ENCODE measurements at regions not wholly inside any gene's neighbourhood (a gene's known extent, or its start where the extent isn't known, plus 50 kb on each side); places are given as distances from the start of the nearest gene placed in this dataset.

GRCh38 chr5:40410231-40410861 is 269.4 kb upstream of the PTGER4 start:
- H3K4me3 ChIP-seq, result no peak overlapping the region
- ATAC-seq (peak in 1 of 2 experiments; percentile 29; a peak in 1 of 6 replicates), FAIRE-seq (no peak), DNase-seq (ENCODE audit: low read depth in 1 of 2, low spot score in 1 of 2) (no peak)
- H3K9me3 ChIP-seq, result no peaks in the 10 kb centered on the region
- 64% methylated on average over 9 of the region's 9 CpGs for WGBS (ENCODE audit: missing lambda C conversion rate)
- ChIA-PET POLR2A (no interaction called here), CTCF (interaction anchor here (1.2 kb wide), 1 partner anchor 8 kb away, joined by 3 read pairs; no protein-coding TSS in a partner anchor)
- no peak overlapping the region for H3K27ac ChIP-seq
- H3K4me1 ChIP-seq, result peaks cover 13% of the 10 kb centered on the region; the same call in 2 of the 3 replicates
- H3K4me2 ChIP-seq, result peak overlapping the region; percentile 40
- TF ChIP-seq E2F6 (IDR thresholded peaks at IDR 0.05; ENCODE audit: borderline replicate concordance, low read depth) (no peak), KDM1A (IDR thresholded peaks at IDR 0.05; ENCODE audit: low read depth) (no peak), GATA3 (IDR thresholded peaks at IDR 0.05; ENCODE audit: borderline replicate concordance) (no peak), ESRRA (IDR thresholded peaks at IDR 0.05; ENCODE audit: borderline replicate concordance, low read length) (no peak)

- DNase-seq (ENCODE audit: low read depth in 1 of 2, low spot score in 1 of 2), result no peak
- WGBS (ENCODE audit: missing lambda C conversion rate), result 72% methylated on average over 4 of the region's 4 CpGs
- Histone ChIP-seq H3K9me3 (no peaks in the 10 kb centered on the region), H3K4me3 (no peak overlapping the region), H3K4me2 (no peak overlapping the region), H3K27ac (no peak overlapping the region), H3K4me1 (peaks cover 19% of the 10 kb centered on the region; the same call in 2 of the 3 replicates)
- POLR2A ChIA-PET, result no interaction called here
- no peak for ATAC-seq
- no peak for TF ChIP-seq TP53 (CRISPR knock-in tag; IDR thresholded peaks at IDR 0.05)
- TF ChIP-seq CBX8 (IDR thresholded peaks at IDR 0.05), result no peak
- no peak for TF ChIP-seq KDM5A (IDR thresholded peaks at IDR 0.05)
- TF ChIP-seq MAZ (IDR thresholded peaks at IDR 0.05; ENCODE audit: borderline replicate concordance, low read depth, low read length), result no peak
- no peak for TF ChIP-seq HEYL (CRISPR knock-in tag; IDR thresholded peaks at IDR 0.05)
- no peak for TF ChIP-seq FOXS1 (CRISPR knock-in tag; IDR thresholded peaks at IDR 0.05)
- TF ChIP-seq EHMT2 (IDR thresholded peaks at IDR 0.05; ENCODE audit: low read depth), result no peak
- no peak for TF ChIP-seq ZSCAN20 (CRISPR knock-in tag; IDR thresholded peaks at IDR 0.05)
- no peak for TF ChIP-seq ZNF302 (CRISPR knock-in tag; IDR thresholded peaks at IDR 0.05)
- TF ChIP-seq NPAS2 (CRISPR knock-in tag; IDR thresholded peaks at IDR 0.05; ENCODE audit: borderline replicate concordance), result no peak
- no peak for TF ChIP-seq HOXB5 (CRISPR knock-in tag; IDR thresholded peaks at IDR 0.05)
- no peak for TF ChIP-seq ESRRA (IDR thresholded peaks at IDR 0.05; ENCODE audit: borderline replicate concordance, low read length)
- CTCF ChIA-PET, result interaction anchor here (1.2 kb wide), 1 partner anchor 9 kb away, joined by 3 read pairs; no protein-coding TSS in a partner anchor
- FAIRE-seq, result no peak
Observed at GRCh38 chr5:40409601-40410000, 270.1 kb upstream of the PTGER4 start.

GRCh38 chr5:40406741-40407211 is 272.9 kb upstream of the PTGER4 start:
- POLR2A ChIA-PET, result interaction anchor here (1.0 kb wide), 1 partner anchor 273 kb away, joined by 3 read pairs; the partner anchor contains the start of gene PTGER4
- no peak overlapping the region for H3K27ac ChIP-seq
- CTCF ChIA-PET, result no interaction called here
- no peak for FAIRE-seq
- no peak for DNase-seq (ENCODE audit: low read depth in 1 of 2, low spot score in 1 of 2)
- WGBS (ENCODE audit: missing lambda C conversion rate), result 66% methylated on average over 6 of the region's 6 CpGs
- no peak overlapping the region for H3K4me3 ChIP-seq
- no peaks in the 10 kb centered on the region for H3K9me3 ChIP-seq
- H3K4me1 ChIP-seq, result peaks cover 25% of the 10 kb centered on the region; the same call in 2 of the 3 replicates
- no peak for ATAC-seq
- H3K4me2 ChIP-seq, result no peak overlapping the region
- TF ChIP-seq ATOH8 (CRISPR knock-in tag; IDR thresholded peaks at IDR 0.05; ENCODE audit: low read depth) (no peak), FOSL2 (IDR thresholded peaks at IDR 0.05) (no peak), FOSL2 (CRISPR knock-in tag; IDR thresholded peaks at IDR 0.05) (no peak), HOXB5 (CRISPR knock-in tag; IDR thresholded peaks at IDR 0.05) (no peak), ZC3H11A (IDR thresholded peaks at IDR 0.05) (no peak), SMC3 (IDR thresholded peaks at IDR 0.05) (no peak), HES2 (IDR thresholded peaks at IDR 0.05) (no peak), RFX5 (IDR thresholded peaks at IDR 0.05) (no peak), POLR2A (IDR thresholded peaks at IDR 0.05; ENCODE audit: low read length) (no peak), MAFK (IDR thresholded peaks at IDR 0.05; ENCODE audit: partially characterized antibody) (no peak), ZSCAN20 (CRISPR knock-in tag; IDR thresholded peaks at IDR 0.05) (no peak), TP53 (CRISPR knock-in tag; IDR thresholded peaks at IDR 0.05) (no peak)
